ENCODE measurements at regions not wholly inside any gene's neighbourhood (a gene's known extent, or its start where the extent isn't known, plus 50 kb on each side); places are given as distances from the start of the nearest gene placed in this dataset.

- no peak for TF ChIP-seq CTCF (IDR thresholded peaks at IDR 0.05)
- no peak for TF ChIP-seq EZH2 (IDR thresholded peaks at IDR 0.05; ENCODE audit: borderline replicate concordance, insufficient read depth, low read depth, low read length, poor library complexity, severe bottlenecking)
Measured at GRCh38 chr10:3906511-3907111, 121.6 kb upstream of the KLF6 start.

Measured in B cell (primary cell).